Parathyroid adenoma (tissue), 2 donors: ENCODE measurements at regions not wholly inside any gene's neighbourhood (a gene's known extent, or its start where the extent isn't known, plus 50 kb on each side); places are given as distances from the start of the nearest gene placed in this dataset.

Experiments
- H2AFZ ChIP-seq: fragments of 300-600 bp; sonication (generic); one replicate; pipeline ENCODE4 v1.7.0; 2017; ENCODE audit warnings: antibody characterized with exemption, mild to moderate bottlenecking
- H3K27ac ChIP-seq: fragments of 300-600 bp; sonication (generic); one replicate; pipeline ENCODE4 v1.7.0; 2017
- H3K27me3 ChIP-seq: fragments of 300-600 bp; sonication (generic); one replicate; pipeline ENCODE4 v1.7.0; 2017; ENCODE audit warnings: low read length; ENCODE audit not compliant: control insufficient read depth, insufficient read depth
- H3K36me3 ChIP-seq: fragments of 300-600 bp; sonication (generic); one replicate; pipeline ENCODE4 v1.7.0; 2017; ENCODE audit warnings: low read length; ENCODE audit not compliant: control insufficient read depth, insufficient read depth
- H3K4me1 ChIP-seq: fragments of 300-600 bp; sonication (generic); one replicate; pipeline ENCODE4 v1.7.0; 2017; ENCODE audit warnings: control low read depth
- H3K4me2 ChIP-seq: fragments of 300-600 bp; sonication (generic); one replicate; pipeline ENCODE4 v1.7.0; 2017; ENCODE audit warnings: low read length
- H3K4me3 ChIP-seq: fragments of 300-600 bp; sonication (generic); one replicate; pipeline ENCODE4 v1.7.0; 2017; ENCODE audit warnings: low read depth, low read length
- H3K79me2 ChIP-seq: fragments of 300-600 bp; sonication (generic); one replicate; pipeline ENCODE4 v1.7.0; 2017; ENCODE audit warnings: control low read depth
- H3K9ac ChIP-seq: fragments of 300-600 bp; sonication (generic); one replicate; pipeline ENCODE4 v1.7.0; 2017; ENCODE audit warnings: mild to moderate bottlenecking
- H3K9me3 ChIP-seq: fragments of 300-600 bp; sonication (generic); one replicate; pipeline ENCODE4 v1.7.0; 2017; ENCODE audit warnings: low read length; ENCODE audit not compliant: control insufficient read depth
- TF ChIP-seq, protein P1 (sequence below): fragments of 300-600 bp; sonication (generic); IDR thresholded peaks from one replicate; pipeline ENCODE4 v1.7.0; 2017; ENCODE audit warnings: antibody characterized with exemption, mild to moderate bottlenecking
- donor health status: primary hyperparathyroidism.

DNA sequence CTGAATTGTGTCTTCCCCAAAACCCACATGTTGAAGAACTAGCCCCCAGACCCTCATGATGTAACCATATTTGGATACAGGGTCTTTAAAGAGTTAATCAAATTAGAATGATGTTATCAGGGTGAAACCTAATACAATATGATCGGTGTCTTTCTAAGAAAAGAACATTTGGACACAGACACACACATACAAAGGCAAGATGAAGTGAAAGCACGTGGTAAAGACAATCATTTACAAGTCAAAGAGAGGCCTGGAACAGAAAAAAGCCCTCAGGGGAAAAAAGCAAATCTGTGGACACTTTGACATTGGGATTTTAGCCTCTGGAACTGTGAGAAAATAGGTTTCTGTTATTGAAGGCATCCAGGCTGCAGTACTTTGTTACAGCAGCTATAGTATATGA lies 733.4 kb downstream of the JRKL start:
- Histone ChIP-seq H3K9ac (no peak overlapping the region), H3K27ac (no peak overlapping the region), H3K27me3 (no peaks in the 10 kb centered on the region), H3K9me3 (no peaks in the 10 kb centered on the region), H3K36me3 (no peaks in the 10 kb centered on the region), H3K79me2 (no peaks in the 10 kb centered on the region), H2AFZ (no peak overlapping the region), H3K4me3 (no peak overlapping the region), H3K4me1 (no peaks in the 10 kb centered on the region), H3K4me2 (no peak overlapping the region)
- TF ChIP-seq, protein P1, sequence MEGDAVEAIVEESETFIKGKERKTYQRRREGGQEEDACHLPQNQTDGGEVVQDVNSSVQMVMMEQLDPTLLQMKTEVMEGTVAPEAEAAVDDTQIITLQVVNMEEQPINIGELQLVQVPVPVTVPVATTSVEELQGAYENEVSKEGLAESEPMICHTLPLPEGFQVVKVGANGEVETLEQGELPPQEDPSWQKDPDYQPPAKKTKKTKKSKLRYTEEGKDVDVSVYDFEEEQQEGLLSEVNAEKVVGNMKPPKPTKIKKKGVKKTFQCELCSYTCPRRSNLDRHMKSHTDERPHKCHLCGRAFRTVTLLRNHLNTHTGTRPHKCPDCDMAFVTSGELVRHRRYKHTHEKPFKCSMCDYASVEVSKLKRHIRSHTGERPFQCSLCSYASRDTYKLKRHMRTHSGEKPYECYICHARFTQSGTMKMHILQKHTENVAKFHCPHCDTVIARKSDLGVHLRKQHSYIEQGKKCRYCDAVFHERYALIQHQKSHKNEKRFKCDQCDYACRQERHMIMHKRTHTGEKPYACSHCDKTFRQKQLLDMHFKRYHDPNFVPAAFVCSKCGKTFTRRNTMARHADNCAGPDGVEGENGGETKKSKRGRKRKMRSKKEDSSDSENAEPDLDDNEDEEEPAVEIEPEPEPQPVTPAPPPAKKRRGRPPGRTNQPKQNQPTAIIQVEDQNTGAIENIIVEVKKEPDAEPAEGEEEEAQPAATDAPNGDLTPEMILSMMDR = no peak

DNA sequence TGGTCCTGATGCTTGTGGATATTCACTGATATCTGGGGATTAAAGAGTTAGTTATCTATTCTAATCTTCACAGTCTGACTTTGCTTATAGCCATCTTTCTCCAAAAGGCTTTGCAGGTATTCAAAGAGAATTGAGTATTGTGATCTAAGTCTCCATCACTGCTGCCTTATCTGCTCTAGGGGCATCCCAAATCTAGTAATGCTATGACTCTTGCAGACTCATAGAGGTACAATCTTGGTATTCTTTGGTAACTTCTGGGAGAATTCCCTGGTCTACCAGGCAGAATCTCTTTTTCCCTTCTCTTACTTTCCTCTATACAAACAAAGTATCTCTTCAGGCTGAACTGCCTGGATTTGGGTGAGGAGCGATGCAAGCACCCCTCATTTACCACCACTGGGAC lies 746.3 kb downstream of the JRKL start:
- Histone ChIP-seq H3K4me1 (no peaks in the 10 kb centered on the region), H3K4me2 (no peak overlapping the region), H3K27ac (no peak overlapping the region), H2AFZ (no peak overlapping the region), H3K27me3 (no peaks in the 10 kb centered on the region), H3K36me3 (no peaks in the 10 kb centered on the region), H3K9ac (no peak overlapping the region), H3K9me3 (no peaks in the 10 kb centered on the region), H3K4me3 (no peak overlapping the region), H3K79me2 (no peaks in the 10 kb centered on the region)
- TF ChIP-seq, protein P1 = no peak

- no peaks in the 10 kb centered on the region for H3K36me3 ChIP-seq
- H3K4me2 ChIP-seq = no peak overlapping the region
- TF ChIP-seq, protein P1 = no peak
- H3K79me2 ChIP-seq = no peaks in the 10 kb centered on the region
- no peak overlapping the region for H3K4me3 ChIP-seq
- H3K9me3 ChIP-seq = no peaks in the 10 kb centered on the region
- no peaks in the 10 kb centered on the region for H3K4me1 ChIP-seq
- no peak overlapping the region for H3K9ac ChIP-seq
- no peak overlapping the region for H2AFZ ChIP-seq
- H3K27me3 ChIP-seq = no peaks in the 10 kb centered on the region
- H3K27ac ChIP-seq = no peak overlapping the region
These were observed 751.2 kb downstream of the JRKL start for GRCh38 chr11:97140885-97141494.

DNA sequence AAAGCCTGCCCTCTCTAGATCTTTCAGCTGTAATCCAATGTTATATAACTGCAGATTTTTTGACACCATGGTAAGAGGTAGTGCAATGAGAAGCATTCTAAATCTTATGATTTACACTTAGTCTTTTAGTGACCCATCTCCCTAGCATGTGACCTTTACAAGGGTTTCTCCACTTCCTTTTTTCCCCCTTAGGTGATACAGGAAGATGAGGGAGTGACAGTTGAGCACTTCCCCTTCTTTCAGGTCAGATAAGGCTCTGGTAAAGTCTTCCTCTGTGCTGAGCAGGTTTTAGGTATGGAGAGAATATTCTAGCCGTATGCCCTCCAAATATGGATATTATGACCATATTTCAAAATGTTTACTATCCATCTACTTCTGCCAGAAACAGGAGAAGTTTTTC lies 753.6 kb downstream of the JRKL start:
- Histone ChIP-seq H3K27me3 (no peaks in the 10 kb centered on the region), H3K4me3 (no peak overlapping the region), H3K9ac (no peak overlapping the region), H2AFZ (no peak overlapping the region), H3K4me2 (no peak overlapping the region), H3K27ac (no peak overlapping the region), H3K36me3 (no peaks in the 10 kb centered on the region), H3K9me3 (no peaks in the 10 kb centered on the region), H3K4me1 (no peaks in the 10 kb centered on the region), H3K79me2 (no peaks in the 10 kb centered on the region)
- TF ChIP-seq, protein P1 = no peak

- Histone ChIP-seq H3K27ac (no peak overlapping the region), H3K36me3 (no peaks in the 10 kb centered on the region), H3K79me2 (no peaks in the 10 kb centered on the region), H3K27me3 (no peaks in the 10 kb centered on the region), H3K9me3 (no peaks in the 10 kb centered on the region), H3K9ac (no peak overlapping the region), H3K4me2 (no peak overlapping the region), H3K4me3 (no peak overlapping the region), H2AFZ (no peak overlapping the region), H3K4me1 (no peaks in the 10 kb centered on the region)
- TF ChIP-seq, protein P1 = no peak
These were observed 759.9 kb downstream of the JRKL start for GRCh38 chr11:97149741-97150140.
